ENCODE measurements at regions not wholly inside any gene's neighbourhood (a gene's known extent, or its start where the extent isn't known, plus 50 kb on each side); places are given as distances from the start of the nearest gene placed in this dataset.
"Not testable (repeated sequence)": the region's sequence is repeated elsewhere in the genome, so short reads cannot be mapped to it uniquely, and the experiment has no call there.

GRCh38 chr2:181737302-181737701 lies 57.0 kb upstream of the NEUROD1 start:
- not testable (repeated sequence) for H3K9me3 ChIP-seq (ENCODE audit: control insufficient read depth in 1 of 2, low read length in 2 of 2); H3K27ac ChIP-seq (ENCODE audit: low read depth, low read length); H3K27me3 ChIP-seq (ENCODE audit: control insufficient read depth in 1 of 2, insufficient read depth in 2 of 2, low read length in 2 of 2); H3K4me3 ChIP-seq (ENCODE audit: low read depth in 1 of 2, low read length in 2 of 2); H3K9ac ChIP-seq (ENCODE audit: low read depth in 1 of 2, low read length in 2 of 2); H3K4me1 ChIP-seq (ENCODE audit: control insufficient read depth in 1 of 2, insufficient read depth in 2 of 2, low read length in 2 of 2); H3K36me3 ChIP-seq (ENCODE audit: control insufficient read depth in 1 of 2, insufficient read depth in 2 of 2, low read length in 2 of 2)

GRCh38 chr2:181738074-181738473 lies 57.8 kb upstream of the NEUROD1 start:
- Histone ChIP-seq H3K4me3 (ENCODE audit: low read depth in 1 of 2, low read length in 2 of 2) (no peak overlapping the region), H3K4me1 (ENCODE audit: control insufficient read depth in 1 of 2, insufficient read depth in 2 of 2, low read length in 2 of 2) (peaks cover 0 to 2% of the 10 kb centered on the region in 2 donors), H3K27me3 (ENCODE audit: control insufficient read depth in 1 of 2, insufficient read depth in 2 of 2, low read length in 2 of 2) (no peaks in the 10 kb centered on the region), H3K36me3 (ENCODE audit: control insufficient read depth in 1 of 2, insufficient read depth in 2 of 2, low read length in 2 of 2) (no peaks in the 10 kb centered on the region), H3K9me3 (ENCODE audit: control insufficient read depth in 1 of 2, low read length in 2 of 2) (no peaks in the 10 kb centered on the region), H3K9ac (ENCODE audit: low read depth in 1 of 2, low read length in 2 of 2) (no peak overlapping the region), H3K27ac (ENCODE audit: low read depth, low read length) (no peak overlapping the region)

GRCh38 chr2:181738563-181738962 lies 58.2 kb upstream of the NEUROD1 start:
- no peaks in the 10 kb centered on the region for H3K27me3 ChIP-seq (ENCODE audit: control insufficient read depth in 1 of 2, insufficient read depth in 2 of 2, low read length in 2 of 2)
- no peak overlapping the region for H3K27ac ChIP-seq (ENCODE audit: low read depth, low read length)
- H3K9ac ChIP-seq (ENCODE audit: low read depth in 1 of 2, low read length in 2 of 2): no peak overlapping the region
- H3K9me3 ChIP-seq (ENCODE audit: control insufficient read depth in 1 of 2, low read length in 2 of 2): no peaks in the 10 kb centered on the region
- peaks cover 0 to 6% of the 10 kb centered on the region in 2 donors for H3K4me1 ChIP-seq (ENCODE audit: control insufficient read depth in 1 of 2, insufficient read depth in 2 of 2, low read length in 2 of 2)
- no peaks in the 10 kb centered on the region for H3K36me3 ChIP-seq (ENCODE audit: control insufficient read depth in 1 of 2, insufficient read depth in 2 of 2, low read length in 2 of 2)
- no peak overlapping the region for H3K4me3 ChIP-seq (ENCODE audit: low read depth in 1 of 2, low read length in 2 of 2)

GRCh38 chr2:181741756-181742155 lies 61.4 kb upstream of the NEUROD1 start:
- H3K27me3 ChIP-seq (ENCODE audit: control insufficient read depth in 1 of 2, insufficient read depth in 2 of 2, low read length in 2 of 2): no peaks in the 10 kb centered on the region
- H3K9ac ChIP-seq (ENCODE audit: low read depth in 1 of 2, low read length in 2 of 2): no peak overlapping the region
- H3K9me3 ChIP-seq (ENCODE audit: control insufficient read depth in 1 of 2, low read length in 2 of 2): no peaks in the 10 kb centered on the region
- H3K36me3 ChIP-seq (ENCODE audit: control insufficient read depth in 1 of 2, insufficient read depth in 2 of 2, low read length in 2 of 2): no peaks in the 10 kb centered on the region
- peaks cover 0 to 14% of the 10 kb centered on the region in 2 donors for H3K4me1 ChIP-seq (ENCODE audit: control insufficient read depth in 1 of 2, insufficient read depth in 2 of 2, low read length in 2 of 2)
- H3K4me3 ChIP-seq (ENCODE audit: low read depth in 1 of 2, low read length in 2 of 2): no peak overlapping the region
- no peak overlapping the region for H3K27ac ChIP-seq (ENCODE audit: low read depth, low read length)

GRCh38 chr2:181742361-181742760 lies 62.0 kb upstream of the NEUROD1 start:
- peaks cover 0 to 14% of the 10 kb centered on the region in 2 donors for H3K4me1 ChIP-seq (ENCODE audit: control insufficient read depth in 1 of 2, insufficient read depth in 2 of 2, low read length in 2 of 2)
- no peak overlapping the region for H3K9ac ChIP-seq (ENCODE audit: low read depth in 1 of 2, low read length in 2 of 2)
- H3K9me3 ChIP-seq (ENCODE audit: control insufficient read depth in 1 of 2, low read length in 2 of 2): no peaks in the 10 kb centered on the region
- H3K4me3 ChIP-seq (ENCODE audit: low read depth in 1 of 2, low read length in 2 of 2): no peak overlapping the region
- no peak overlapping the region for H3K27ac ChIP-seq (ENCODE audit: low read depth, low read length)
- H3K27me3 ChIP-seq (ENCODE audit: control insufficient read depth in 1 of 2, insufficient read depth in 2 of 2, low read length in 2 of 2): no peaks in the 10 kb centered on the region
- no peaks in the 10 kb centered on the region for H3K36me3 ChIP-seq (ENCODE audit: control insufficient read depth in 1 of 2, insufficient read depth in 2 of 2, low read length in 2 of 2)

GRCh38 chr2:181742922-181743722 lies 62.8 kb upstream of the NEUROD1 start:
- H3K36me3 ChIP-seq (ENCODE audit: control insufficient read depth in 1 of 2, insufficient read depth in 2 of 2, low read length in 2 of 2): no peaks in the 10 kb centered on the region
- H3K4me3 ChIP-seq (ENCODE audit: low read depth in 1 of 2, low read length in 2 of 2): no peak overlapping the region
- no peak overlapping the region for H3K9ac ChIP-seq (ENCODE audit: low read depth in 1 of 2, low read length in 2 of 2)
- H3K27ac ChIP-seq (ENCODE audit: low read depth, low read length): no peak overlapping the region
- H3K4me1 ChIP-seq (ENCODE audit: control insufficient read depth in 1 of 2, insufficient read depth in 2 of 2, low read length in 2 of 2): peaks cover 0 to 14% of the 10 kb centered on the region in 2 donors
- no peaks in the 10 kb centered on the region for H3K27me3 ChIP-seq (ENCODE audit: control insufficient read depth in 1 of 2, insufficient read depth in 2 of 2, low read length in 2 of 2)
- H3K9me3 ChIP-seq (ENCODE audit: control insufficient read depth in 1 of 2, low read length in 2 of 2): no peaks in the 10 kb centered on the region

- peaks cover 0 to 14% of the 10 kb centered on the region in 2 donors for H3K4me1 ChIP-seq (ENCODE audit: control insufficient read depth in 1 of 2, insufficient read depth in 2 of 2, low read length in 2 of 2)
- H3K9ac ChIP-seq (ENCODE audit: low read depth in 1 of 2, low read length in 2 of 2): no peak overlapping the region
- H3K27ac ChIP-seq (ENCODE audit: low read depth, low read length): no peak overlapping the region
- no peaks in the 10 kb centered on the region for H3K9me3 ChIP-seq (ENCODE audit: control insufficient read depth in 1 of 2, low read length in 2 of 2)
- no peak overlapping the region for H3K4me3 ChIP-seq (ENCODE audit: low read depth in 1 of 2, low read length in 2 of 2)
- H3K27me3 ChIP-seq (ENCODE audit: control insufficient read depth in 1 of 2, insufficient read depth in 2 of 2, low read length in 2 of 2): no peaks in the 10 kb centered on the region
- H3K36me3 ChIP-seq (ENCODE audit: control insufficient read depth in 1 of 2, insufficient read depth in 2 of 2, low read length in 2 of 2): no peaks in the 10 kb centered on the region
Observed at GRCh38 chr2:181743723-181744031, 63.4 kb upstream of the NEUROD1 start.

- H3K27me3 ChIP-seq (ENCODE audit: control insufficient read depth in 1 of 2, insufficient read depth in 2 of 2, low read length in 2 of 2): no peaks in the 10 kb centered on the region
- no peak overlapping the region for H3K4me3 ChIP-seq (ENCODE audit: low read depth in 1 of 2, low read length in 2 of 2)
- no peak overlapping the region for H3K9ac ChIP-seq (ENCODE audit: low read depth in 1 of 2, low read length in 2 of 2)
- H3K4me1 ChIP-seq (ENCODE audit: control insufficient read depth in 1 of 2, insufficient read depth in 2 of 2, low read length in 2 of 2): peaks cover 0 to 14% of the 10 kb centered on the region in 2 donors
- H3K36me3 ChIP-seq (ENCODE audit: control insufficient read depth in 1 of 2, insufficient read depth in 2 of 2, low read length in 2 of 2): no peaks in the 10 kb centered on the region
- H3K9me3 ChIP-seq (ENCODE audit: control insufficient read depth in 1 of 2, low read length in 2 of 2): no peaks in the 10 kb centered on the region
- no peak overlapping the region for H3K27ac ChIP-seq (ENCODE audit: low read depth, low read length)
Observed at GRCh38 chr2:181745796-181746540, 65.7 kb upstream of the NEUROD1 start.

GRCh38 chr2:181746844-181747243 lies 66.5 kb upstream of the NEUROD1 start:
- no peaks in the 10 kb centered on the region for H3K9me3 ChIP-seq (ENCODE audit: control insufficient read depth in 1 of 2, low read length in 2 of 2)
- no peak overlapping the region for H3K27ac ChIP-seq (ENCODE audit: low read depth, low read length)
- H3K4me3 ChIP-seq (ENCODE audit: low read depth in 1 of 2, low read length in 2 of 2): no peak overlapping the region
- H3K36me3 ChIP-seq (ENCODE audit: control insufficient read depth in 1 of 2, insufficient read depth in 2 of 2, low read length in 2 of 2): no peaks in the 10 kb centered on the region
- H3K27me3 ChIP-seq (ENCODE audit: control insufficient read depth in 1 of 2, insufficient read depth in 2 of 2, low read length in 2 of 2): no peaks in the 10 kb centered on the region
- H3K9ac ChIP-seq (ENCODE audit: low read depth in 1 of 2, low read length in 2 of 2): no peak overlapping the region
- H3K4me1 ChIP-seq (ENCODE audit: control insufficient read depth in 1 of 2, insufficient read depth in 2 of 2, low read length in 2 of 2): peaks cover 0 to 14% of the 10 kb centered on the region in 2 donors

GRCh38 chr2:181750305-181750704 lies 70.0 kb upstream of the NEUROD1 start:
- Histone ChIP-seq H3K27me3 (ENCODE audit: control insufficient read depth in 1 of 2, insufficient read depth in 2 of 2, low read length in 2 of 2) (no peaks in the 10 kb centered on the region), H3K9ac (ENCODE audit: low read depth in 1 of 2, low read length in 2 of 2) (no peak overlapping the region), H3K36me3 (ENCODE audit: control insufficient read depth in 1 of 2, insufficient read depth in 2 of 2, low read length in 2 of 2) (no peaks in the 10 kb centered on the region), H3K27ac (ENCODE audit: low read depth, low read length) (no peak overlapping the region), H3K4me3 (ENCODE audit: low read depth in 1 of 2, low read length in 2 of 2) (no peak overlapping the region), H3K4me1 (ENCODE audit: control insufficient read depth in 1 of 2, insufficient read depth in 2 of 2, low read length in 2 of 2) (peaks cover 0 to 4% of the 10 kb centered on the region in 2 donors), H3K9me3 (ENCODE audit: control insufficient read depth in 1 of 2, low read length in 2 of 2) (no peaks in the 10 kb centered on the region)

All from duodenal mucosa (tissue), 2 donors.